ENCODE measurements at regions not wholly inside any gene's neighbourhood (a gene's known extent, or its start where the extent isn't known, plus 50 kb on each side); places are given as distances from the start of the nearest gene placed in this dataset.

DNA sequence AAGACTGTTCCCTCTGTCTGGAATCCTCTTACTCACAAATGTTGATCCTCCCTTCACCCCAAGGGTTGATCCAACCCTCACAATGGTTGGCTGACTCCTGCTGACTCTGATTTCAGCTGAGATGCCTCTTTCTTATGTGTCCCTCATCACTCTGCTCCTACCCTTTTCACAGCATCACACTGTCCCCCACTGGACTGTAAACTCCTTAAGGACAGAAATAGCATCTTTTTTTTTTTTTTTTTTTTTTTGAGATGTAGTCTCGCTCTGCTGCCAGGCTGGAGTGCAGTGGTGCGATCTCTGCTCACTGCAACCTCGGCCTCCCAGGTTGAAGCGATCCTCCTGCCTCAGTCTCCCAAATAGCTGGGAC, 97.9 kb upstream of the SYT6 start:
- H3K4me3 ChIP-seq (ENCODE audit: insufficient read depth, low read depth, low read length), result no peak overlapping the region
- H2AK5ac ChIP-seq (ENCODE audit: low read depth, low read length), result no peak overlapping the region
- no peak overlapping the region for H3K23ac ChIP-seq (ENCODE audit: low read depth, low read length)
- ChIA-PET POLR2A (ENCODE audit: unreplicated experiment) (no interaction called here), CTCF (no interaction called here)
- H2AK9ac ChIP-seq (replicated peaks; ENCODE audit: low read depth, low read length, poor library complexity), result no peak overlapping the region
- no peak overlapping the region for H2BK20ac ChIP-seq (ENCODE audit: low read depth, low read length)
- H3K18ac ChIP-seq (ENCODE audit: low read depth, low read length), result no peak overlapping the region
- no peaks in the 10 kb centered on the region for H3K4me1 ChIP-seq (ENCODE audit: control insufficient read depth, insufficient read depth, low read length)
- intact Hi-C loops (cut with micrococcal nuclease) (loop anchor here (2.0 kb wide), 1 partner anchor 45 kb away; no protein-coding TSS in a partner anchor), in situ Hi-C loops (cut with MboI; ENCODE audit: low sequenced_read_pairs) (no loop called here), dilution Hi-C loops (cut with HindIII; ENCODE audit: low sequenced_read_pairs, unreplicated experiment) (no loop called here)
- no peaks in the 10 kb centered on the region for H3K9me1 ChIP-seq (ENCODE audit: insufficient read depth, low read length)
- no peaks in the 10 kb centered on the region for H3K79me1 ChIP-seq (ENCODE audit: low read depth in 1 of 2, low read length in 2 of 2)
- H3K36me3 ChIP-seq (ENCODE audit: control insufficient read depth, insufficient read depth, low read length), result no peaks in the 10 kb centered on the region
- no peak overlapping the region for H3K9ac ChIP-seq (ENCODE audit: low read depth, low read length)
- no peaks in the 10 kb centered on the region for H4K20me1 ChIP-seq (ENCODE audit: insufficient read depth, low read length)
- H3K27ac ChIP-seq (ENCODE audit: insufficient read depth, low read length), result no peak overlapping the region
- H3K9me3 ChIP-seq (ENCODE audit: control insufficient read depth, insufficient read depth, low read length), result no peaks in the 10 kb centered on the region; the same call in 1 of the 2 replicates
- no peak for TF ChIP-seq USF2 (IDR thresholded peaks at IDR 0.05; ENCODE audit: low read depth, low read length)
- no peak for TF ChIP-seq RCOR1 (IDR thresholded peaks at IDR 0.05; ENCODE audit: insufficient replicate concordance, low read length)
- no peak for TF ChIP-seq MAFK (IDR thresholded peaks at IDR 0.05; ENCODE audit: low read depth, low read length)
- TF ChIP-seq, protein P1, sequence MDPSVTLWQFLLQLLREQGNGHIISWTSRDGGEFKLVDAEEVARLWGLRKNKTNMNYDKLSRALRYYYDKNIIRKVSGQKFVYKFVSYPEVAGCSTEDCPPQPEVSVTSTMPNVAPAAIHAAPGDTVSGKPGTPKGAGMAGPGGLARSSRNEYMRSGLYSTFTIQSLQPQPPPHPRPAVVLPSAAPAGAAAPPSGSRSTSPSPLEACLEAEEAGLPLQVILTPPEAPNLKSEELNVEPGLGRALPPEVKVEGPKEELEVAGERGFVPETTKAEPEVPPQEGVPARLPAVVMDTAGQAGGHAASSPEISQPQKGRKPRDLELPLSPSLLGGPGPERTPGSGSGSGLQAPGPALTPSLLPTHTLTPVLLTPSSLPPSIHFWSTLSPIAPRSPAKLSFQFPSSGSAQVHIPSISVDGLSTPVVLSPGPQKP (IDR thresholded peaks at IDR 0.05; ENCODE audit: borderline replicate concordance, low read depth, low read length), result no peak
- TF ChIP-seq RAD21 (IDR thresholded peaks at IDR 0.05; ENCODE audit: low read length), result no peak
- TF ChIP-seq CEBPB (IDR thresholded peaks at IDR 0.05; ENCODE audit: low read depth, low read length), result no peak
- no peak overlapping the region for H3K14ac ChIP-seq (replicated peaks; ENCODE audit: low read depth, low read length)
- H3K27me3 ChIP-seq (ENCODE audit: control insufficient read depth, insufficient read depth, low read length), result no peaks in the 10 kb centered on the region; the same call in none of the 2 replicates
- WGBS, 2 experiments (ENCODE audit: extremely low coverage in 2 of 2, insufficient read length in 1 of 2), result no CpG with 5 or more reads among the region's 4 CpGs
- H2AFZ ChIP-seq (replicated peaks; ENCODE audit: low read length, poor library complexity), result no peak overlapping the region
- H4K8ac ChIP-seq (ENCODE audit: low read depth in 2 of 2, low read length in 2 of 2), result no peak overlapping the region
- H4K5ac ChIP-seq (ENCODE audit: low read depth, low read length), result no peak overlapping the region
- no peak overlapping the region for H2BK120ac ChIP-seq (ENCODE audit: low read depth, low read length)
- H2BK5ac ChIP-seq (ENCODE audit: low read depth, low read length, poor library complexity, severe bottlenecking), result no peak overlapping the region
- no peak for DNase-seq
- H3K4ac ChIP-seq (ENCODE audit: low read depth, low read length), result no peak overlapping the region
- no TSS peak for BruUV-seq (replicated peaks)
- H2BK15ac ChIP-seq (ENCODE audit: low read depth, low read length), result no peak overlapping the region
- no peak for ATAC-seq (ENCODE audit: low read depth)
- no peak overlapping the region for H3K4me2 ChIP-seq (ENCODE audit: low read depth, low read length)
- no peak overlapping the region for H4K91ac ChIP-seq (ENCODE audit: insufficient read depth, low read depth, low read length)
- H3K56ac ChIP-seq (ENCODE audit: extremely low read depth, insufficient read depth, low read length), result no peak overlapping the region

Data from IMR-90 (cell line).